Hepatocyte (in vitro differentiated cells): ENCODE measurements at regions not wholly inside any gene's neighbourhood (a gene's known extent, or its start where the extent isn't known, plus 50 kb on each side); places are given as distances from the start of the nearest gene placed in this dataset.

ENCODE experiments used
- DNase-seq: peaks from one replicate; pipeline ENCODE4 v3.0.0-alpha.2; 2016; ENCODE audit warnings: low spot score
- H2AFZ ChIP-seq: fragments of 200-600 bp; sonication (generic); 2 replicates; pipeline ENCODE4 v1.6.0; 2016; ENCODE audit warnings: antibody characterized with exemption, mild to moderate bottlenecking
- H3K27ac ChIP-seq: fragments of 200-600 bp; sonication (generic); 2 replicates; pipeline ENCODE4 v1.5.1; 2016; ENCODE audit warnings: mild to moderate bottlenecking
- H3K27me3 ChIP-seq: fragments of 200-600 bp; sonication (generic); 2 replicates; pipeline ENCODE4 v1.6.1; 2016
- H3K36me3 ChIP-seq: fragments of 200-600 bp; sonication (generic); replicated peaks from 2 replicates; pipeline ENCODE4 v1.5.1; 2016; ENCODE audit warnings: low read depth; ENCODE audit not compliant: insufficient read depth
- H3K4me1 ChIP-seq: fragments of 200-600 bp; sonication (generic); 2 replicates; pipeline ENCODE4 v1.5.1; 2016; ENCODE audit warnings: mild to moderate bottlenecking, moderate library complexity; ENCODE audit not compliant: insufficient read depth
- H3K4me2 ChIP-seq: fragments of 200-600 bp; sonication (generic); 2 replicates; pipeline ENCODE4 v1.6.0; 2016
- H3K4me3 ChIP-seq: fragments of 200-600 bp; sonication (generic); 2 replicates; pipeline ENCODE4 v1.5.1; 2016; ENCODE audit warnings: mild to moderate bottlenecking
- H3K79me2 ChIP-seq: fragments of 200-600 bp; sonication (generic); 2 replicates; pipeline ENCODE4 v1.6.0; 2017; ENCODE audit warnings: mild to moderate bottlenecking
- H3K9me2 ChIP-seq: fragments of 200-600 bp; sonication (generic); replicated peaks from 2 replicates; pipeline ENCODE4 v1.6.0; 2017; ENCODE audit warnings: mild to moderate bottlenecking; ENCODE audit not compliant: insufficient read depth
- H3K9me3 ChIP-seq: fragments of 200-600 bp; sonication (generic); 2 replicates; pipeline ENCODE4 v1.5.1; 2016; ENCODE audit warnings: low read depth, mild to moderate bottlenecking
- H4K20me1 ChIP-seq: fragments of 200-600 bp; sonication (generic); 2 replicates; pipeline ENCODE4 v1.6.0; 2016; ENCODE audit warnings: mild to moderate bottlenecking; ENCODE audit not compliant: insufficient read depth, poor library complexity, severe bottlenecking
- CTCF ChIP-seq: fragments of 200-600 bp; sonication (generic); IDR thresholded peaks from 2 replicates; pipeline ENCODE4 v1.5.1; 2016; ENCODE audit warnings: antibody characterized with exemption, mild to moderate bottlenecking; ENCODE audit not compliant: poor library complexity
- EZH2 ChIP-seq: fragments of 200-600 bp; sonication (generic); IDR thresholded peaks from 2 replicates; pipeline ENCODE4 v1.6.1; 2016; ENCODE audit warnings: antibody characterized with exemption, mild to moderate bottlenecking, borderline replicate concordance
- EZH2phosphoT487 ChIP-seq: fragments of 200-600 bp; sonication (generic); IDR thresholded peaks from one replicate; pipeline ENCODE4 v1.6.1; 2018; ENCODE audit warnings: antibody characterized with exemption, mild to moderate bottlenecking, low read depth, moderate library complexity; ENCODE audit not compliant: unreplicated experiment, severe bottlenecking
- WGBS: methylation state at CpG from one replicate; pipeline ENCODE4 v1.1.6; 2016; ENCODE audit warnings: low lambda C conversion rate; ENCODE audit errors: missing lambda C conversion rate; 5-methylcytosine and 5-hydroxymethylcytosine counted together

- H4K20me1 ChIP-seq: no peaks in the 10 kb centered on the region
- H2AFZ ChIP-seq: no peak overlapping the region
- no peaks in the 10 kb centered on the region for H3K9me2 ChIP-seq
- H3K4me1 ChIP-seq: no peaks in the 10 kb centered on the region
- H3K27ac ChIP-seq: no peak overlapping the region
- no peak for DNase-seq
- WGBS: 56% methylated on average over 1 of the region's 1 CpG
- H3K9me3 ChIP-seq: no peaks in the 10 kb centered on the region
- no peak overlapping the region for H3K4me3 ChIP-seq
- no peaks in the 10 kb centered on the region for H3K36me3 ChIP-seq
- TF ChIP-seq EZH2phosphoT487 (no peak), EZH2 (no peak), CTCF (no peak)
- no peaks in the 10 kb centered on the region for H3K79me2 ChIP-seq
- H3K27me3 ChIP-seq: no peaks in the 10 kb centered on the region
- no peak overlapping the region for H3K4me2 ChIP-seq
These were observed 648.9 kb downstream of the TDRD15 start for GRCh38 chr2:21772624-21773023.

GRCh38 chr2:21773168-21773567, 649.4 kb downstream of the TDRD15 start:
- Histone ChIP-seq H2AFZ (no peak overlapping the region), H3K27ac (no peak overlapping the region), H3K27me3 (no peaks in the 10 kb centered on the region), H3K9me3 (no peaks in the 10 kb centered on the region), H3K79me2 (no peaks in the 10 kb centered on the region), H3K36me3 (no peaks in the 10 kb centered on the region), H3K9me2 (no peaks in the 10 kb centered on the region), H4K20me1 (no peaks in the 10 kb centered on the region), H3K4me3 (no peak overlapping the region), H3K4me1 (no peaks in the 10 kb centered on the region), H3K4me2 (no peak overlapping the region)
- DNase-seq: no peak
- TF ChIP-seq CTCF: no peak
- TF ChIP-seq EZH2: no peak
- TF ChIP-seq EZH2phosphoT487: no peak

- Histone ChIP-seq H3K27me3 (no peaks in the 10 kb centered on the region), H3K4me1 (no peaks in the 10 kb centered on the region), H3K4me3 (no peak overlapping the region), H3K27ac (no peak overlapping the region), H3K36me3 (no peaks in the 10 kb centered on the region), H3K9me3 (no peaks in the 10 kb centered on the region), H2AFZ (no peak overlapping the region), H4K20me1 (no peaks in the 10 kb centered on the region), H3K4me2 (no peak overlapping the region), H3K9me2 (no peaks in the 10 kb centered on the region), H3K79me2 (no peaks in the 10 kb centered on the region)
- WGBS: 65% methylated on average over 6 of the region's 6 CpGs
- no peak for TF ChIP-seq EZH2phosphoT487
- no peak for TF ChIP-seq CTCF
- no peak for TF ChIP-seq EZH2
- no peak for DNase-seq
These were observed 651.1 kb downstream of the TDRD15 start for GRCh38 chr2:21774691-21775368.
